ENCODE measurements at regions not wholly inside any gene's neighbourhood (a gene's known extent, or its start where the extent isn't known, plus 50 kb on each side); places are given as distances from the start of the nearest gene placed in this dataset.
"Not testable (repeated sequence)": the region's sequence is repeated elsewhere in the genome, so short reads cannot be mapped to it uniquely, and the experiment has no call there.

GRCh38 chr5:96497027-96497426, 64.0 kb upstream of the PCSK1 start:
- TF ChIP-seq POLR2A (IDR thresholded peaks at IDR 0.05; ENCODE audit: low read length); GATA1 (IDR thresholded peaks at IDR 0.05; ENCODE audit: low read depth, low read length): not testable (repeated sequence)

All from erythroblast (primary cell).